PC-3 (cell line): ENCODE measurements at regions not wholly inside any gene's neighbourhood (a gene's known extent, or its start where the extent isn't known, plus 50 kb on each side); places are given as distances from the start of the nearest gene placed in this dataset.

Source experiments
- ATAC-seq: fragments of 200-7000 bp; cut with Tn5 transposase; 2 replicates; pipeline ENCODE4 v1.9.1; 2020; ENCODE audit warnings: mild to moderate bottlenecking, moderate library complexity
- BruUV-seq: library from RNA; stranded (reverse); fragments of 400-500 nt; replicated peaks from 2 replicates; lab custom pipeline; 2021; lab: Mats Ljungman, UMichigan
- CTCF ChIA-PET: fragments of 300-600 bp; sonication (Branson Sonifier 250); formaldehyde crosslinking; loops from one replicate; lab custom pipeline; 2022; ENCODE audit warnings: antibody characterized with exemption; lab: Charles Lee
- POLR2A ChIA-PET: fragments of 300-600 bp; sonication (Branson Sonifier 250); formaldehyde crosslinking; loops from one replicate; lab custom pipeline; 2022; ENCODE audit warnings: antibody characterized with exemption; ENCODE audit not compliant: unreplicated experiment; lab: Charles Lee
- DNase-seq: peaks from one replicate; pipeline ENCODE4 v3.0.0-alpha.2; 2015
- H2AFZ ChIP-seq: fragments of 300-600 bp; sonication (generic); 2 replicates; pipeline ENCODE4 v1.6.0; 2016; ENCODE audit warnings: antibody characterized with exemption, low read length
- H3F3A ChIP-seq: fragments of 300-600 bp; sonication (generic); one replicate; pipeline ENCODE4 v1.6.0; 2017; ENCODE audit warnings: antibody characterized with exemption, low read length, control low read depth, mild to moderate bottlenecking; ENCODE audit not compliant: unreplicated experiment
- H3K27ac ChIP-seq: fragments of 300-600 bp; sonication (generic); 2 replicates; pipeline ENCODE4 v1.5.1; 2016; ENCODE audit warnings: mild to moderate bottlenecking, low read length
- H3K27me3 ChIP-seq: fragments of 300-600 bp; sonication (generic); 2 replicates; pipeline ENCODE4 v1.6.1; 2016; ENCODE audit warnings: low read length, mixed read lengths
- H3K36me3 ChIP-seq: fragments of 300-600 bp; sonication (generic); 2 replicates; pipeline ENCODE4 v1.6.1; 2016; ENCODE audit warnings: low read depth, mixed run types, low read length, mixed read lengths
- H3K4me1 ChIP-seq: fragments of 300-600 bp; sonication (generic); 2 replicates; pipeline ENCODE4 v1.5.1; 2016; ENCODE audit warnings: low read length; ENCODE audit not compliant: insufficient read depth
- H3K4me2 ChIP-seq: fragments of 300-600 bp; sonication (generic); 2 replicates; pipeline ENCODE4 v1.6.0; 2016; ENCODE audit warnings: low read length
- H3K4me3 ChIP-seq: fragments of 300-600 bp; sonication (generic); 2 replicates; pipeline ENCODE4 v1.5.1; 2016; ENCODE audit warnings: mild to moderate bottlenecking, low read length, mixed read lengths
- H3K79me2 ChIP-seq: fragments of 300-600 bp; sonication (generic); 2 replicates; pipeline ENCODE4 v1.6.1; 2017; ENCODE audit warnings: low read length, mixed read lengths
- H3K9ac ChIP-seq: fragments of 300-600 bp; sonication (generic); 2 replicates; pipeline ENCODE4 v1.6.0; 2016; ENCODE audit warnings: mild to moderate bottlenecking, low read length
- H3K9me2 ChIP-seq: fragments of 300-600 bp; sonication (generic); replicated peaks from 2 replicates; pipeline ENCODE4 v1.6.1; 2016; ENCODE audit warnings: mixed run types, low read length, mixed read lengths
- H3K9me3 ChIP-seq: fragments of 300-600 bp; sonication (generic); 2 replicates; pipeline ENCODE4 v1.6.1; 2016; ENCODE audit warnings: low read length, mixed read lengths
- H4K20me1 ChIP-seq: fragments of 300-600 bp; sonication (generic); 2 replicates; pipeline ENCODE4 v1.6.1; 2016; ENCODE audit warnings: low read length, mixed read lengths
- EZH2 ChIP-seq: fragments of 300-600 bp; sonication (generic); IDR thresholded peaks from one replicate; pipeline ENCODE4 v1.6.1; 2017; ENCODE audit warnings: antibody characterized with exemption, mild to moderate bottlenecking, low read length; ENCODE audit not compliant: unreplicated experiment
- EZH2phosphoT487 ChIP-seq: fragments of 300-600 bp; sonication (generic); IDR thresholded peaks from 2 replicates; pipeline ENCODE4 v1.6.1; 2018; ENCODE audit warnings: mild to moderate bottlenecking, antibody characterized with exemption, low read length, borderline replicate concordance
- intact Hi-C: fragments of 100-400 bp; cut with micrococcal nuclease; formaldehyde crosslinking; loops from 2 replicates; pipeline ENCODE4 v1.9.0; 2023
- TF ChIP-seq, protein P1 (sequence below): fragments of 300-600 bp; sonication (generic); conservative IDR thresholded peaks from 2 replicates; pipeline ENCODE4 v1.5.1; 2017; ENCODE audit warnings: antibody characterized with exemption, low read depth, mild to moderate bottlenecking, low read length

DNA sequence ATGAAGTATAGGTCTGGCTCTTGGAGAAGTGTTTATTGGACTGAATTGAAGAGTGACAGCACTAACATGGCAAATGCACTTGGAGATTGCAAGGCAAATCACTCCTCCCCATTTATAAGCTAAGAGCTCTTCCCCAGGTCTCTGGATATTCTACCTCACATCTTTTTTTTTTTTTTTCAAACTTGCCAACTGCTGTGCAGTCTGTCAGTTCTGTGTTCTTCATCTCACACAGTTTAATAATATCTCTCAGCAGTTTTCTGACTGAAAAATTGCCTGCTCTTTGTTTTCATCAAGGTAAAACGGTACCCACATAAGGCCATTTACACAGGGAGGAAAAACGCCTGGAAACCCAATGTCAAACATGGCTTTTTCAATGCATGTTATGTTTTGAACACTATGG, 186.1 kb upstream of the B3GALT2 start:
- H3K9ac ChIP-seq: no peak overlapping the region
- no peak for ATAC-seq
- TF ChIP-seq EZH2phosphoT487: no peak
- TF ChIP-seq EZH2: no peak
- TF ChIP-seq, protein P1, sequence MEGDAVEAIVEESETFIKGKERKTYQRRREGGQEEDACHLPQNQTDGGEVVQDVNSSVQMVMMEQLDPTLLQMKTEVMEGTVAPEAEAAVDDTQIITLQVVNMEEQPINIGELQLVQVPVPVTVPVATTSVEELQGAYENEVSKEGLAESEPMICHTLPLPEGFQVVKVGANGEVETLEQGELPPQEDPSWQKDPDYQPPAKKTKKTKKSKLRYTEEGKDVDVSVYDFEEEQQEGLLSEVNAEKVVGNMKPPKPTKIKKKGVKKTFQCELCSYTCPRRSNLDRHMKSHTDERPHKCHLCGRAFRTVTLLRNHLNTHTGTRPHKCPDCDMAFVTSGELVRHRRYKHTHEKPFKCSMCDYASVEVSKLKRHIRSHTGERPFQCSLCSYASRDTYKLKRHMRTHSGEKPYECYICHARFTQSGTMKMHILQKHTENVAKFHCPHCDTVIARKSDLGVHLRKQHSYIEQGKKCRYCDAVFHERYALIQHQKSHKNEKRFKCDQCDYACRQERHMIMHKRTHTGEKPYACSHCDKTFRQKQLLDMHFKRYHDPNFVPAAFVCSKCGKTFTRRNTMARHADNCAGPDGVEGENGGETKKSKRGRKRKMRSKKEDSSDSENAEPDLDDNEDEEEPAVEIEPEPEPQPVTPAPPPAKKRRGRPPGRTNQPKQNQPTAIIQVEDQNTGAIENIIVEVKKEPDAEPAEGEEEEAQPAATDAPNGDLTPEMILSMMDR: no peak
- ChIA-PET CTCF (no interaction called here), POLR2A (no interaction called here)
- H3K9me2 ChIP-seq: no peaks in the 10 kb centered on the region
- no peak for DNase-seq
- intact Hi-C loops: no loop called here
- no peak overlapping the region for H3K27ac ChIP-seq
- H3F3A ChIP-seq: no peaks in the 10 kb centered on the region
- H3K27me3 ChIP-seq: no peaks in the 10 kb centered on the region
- H3K9me3 ChIP-seq: no peaks in the 10 kb centered on the region
- no TSS peak for BruUV-seq
- H3K4me1 ChIP-seq: peaks cover 2% of the 10 kb centered on the region
- no peaks in the 10 kb centered on the region for H4K20me1 ChIP-seq
- H2AFZ ChIP-seq: no peak overlapping the region
- H3K4me3 ChIP-seq: no peak overlapping the region
- H3K4me2 ChIP-seq: no peak overlapping the region
- no peaks in the 10 kb centered on the region for H3K36me3 ChIP-seq
- H3K79me2 ChIP-seq: no peaks in the 10 kb centered on the region

DNA sequence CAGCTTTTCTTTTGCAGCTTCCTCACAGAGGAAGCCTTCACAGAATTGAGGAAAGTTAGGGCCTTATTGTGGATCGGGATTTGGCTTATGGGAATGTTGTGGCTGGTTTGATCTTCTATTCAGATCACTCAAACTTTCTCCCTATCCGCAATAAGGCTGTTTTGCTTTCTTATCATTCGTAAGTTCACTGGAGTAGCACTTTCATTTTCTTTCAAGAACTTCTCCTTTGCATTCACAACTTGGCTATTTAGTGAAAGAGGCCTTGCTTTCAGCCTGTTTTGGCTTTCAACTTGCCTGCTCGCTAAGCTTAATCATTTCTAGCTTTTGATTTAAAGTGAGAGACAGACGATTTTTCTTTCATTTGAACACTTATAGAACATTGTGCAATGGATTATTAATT, 181.9 kb upstream of the B3GALT2 start:
- Histone ChIP-seq H3K4me3 (no peak overlapping the region), H3F3A (no peaks in the 10 kb centered on the region), H4K20me1 (no peaks in the 10 kb centered on the region), H3K27me3 (no peaks in the 10 kb centered on the region), H3K27ac (no peak overlapping the region), H3K79me2 (no peaks in the 10 kb centered on the region), H3K4me2 (no peak overlapping the region), H3K9me3 (no peaks in the 10 kb centered on the region), H3K36me3 (no peaks in the 10 kb centered on the region), H3K4me1 (peaks cover 10% of the 10 kb centered on the region), H2AFZ (no peak overlapping the region), H3K9ac (no peak overlapping the region), H3K9me2 (no peaks in the 10 kb centered on the region)
- DNase-seq (no peak), ATAC-seq (no peak)
- intact Hi-C loops: no loop called here
- TF ChIP-seq EZH2: no peak
- TF ChIP-seq, protein P1: no peak
- TF ChIP-seq EZH2phosphoT487: no peak
- POLR2A ChIA-PET: no interaction called here
- no TSS peak for BruUV-seq
- CTCF ChIA-PET: no interaction called here

DNA sequence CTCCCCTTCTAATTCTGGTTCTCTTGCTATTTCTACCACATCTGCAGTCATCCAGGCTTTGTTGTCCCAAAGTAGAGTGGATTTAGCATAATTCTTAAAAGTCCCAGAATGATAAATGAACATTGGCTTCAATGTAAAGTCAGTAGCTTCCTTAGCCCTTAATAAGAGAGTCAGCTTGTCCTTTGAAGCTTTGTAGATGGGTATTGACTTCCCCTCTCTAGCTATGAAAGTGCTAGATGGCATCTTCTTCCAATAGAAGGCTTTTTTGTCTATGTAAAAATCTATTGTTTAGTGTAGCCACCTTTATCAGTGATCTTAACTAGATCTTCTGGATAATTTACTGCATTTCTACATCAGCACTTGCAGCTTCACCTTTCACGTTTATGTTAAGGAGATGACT, 181.4 kb upstream of the B3GALT2 start:
- Histone ChIP-seq H4K20me1 (no peaks in the 10 kb centered on the region), H3K27ac (no peak overlapping the region), H3K4me3 (no peak overlapping the region), H3K27me3 (no peaks in the 10 kb centered on the region), H3K4me2 (0 out of 2 replicates have a peak overlapping the region, but pooled peaks have one; percentile 26), H3K79me2 (no peaks in the 10 kb centered on the region), H3K36me3 (no peaks in the 10 kb centered on the region), H3F3A (no peaks in the 10 kb centered on the region), H3K9me3 (no peaks in the 10 kb centered on the region), H2AFZ (no peak overlapping the region), H3K9ac (no peak overlapping the region), H3K4me1 (peaks cover 10% of the 10 kb centered on the region), H3K9me2 (no peaks in the 10 kb centered on the region)
- CTCF ChIA-PET: no interaction called here
- BruUV-seq: no TSS peak
- ATAC-seq (no peak), DNase-seq (no peak)
- TF ChIP-seq, protein P1: no peak
- no peak for TF ChIP-seq EZH2
- TF ChIP-seq EZH2phosphoT487: no peak
- intact Hi-C loops: no loop called here
- POLR2A ChIA-PET: no interaction called here
